ENCODE measurements at regions not wholly inside any gene's neighbourhood (a gene's known extent, or its start where the extent isn't known, plus 50 kb on each side); places are given as distances from the start of the nearest gene placed in this dataset.

DNA sequence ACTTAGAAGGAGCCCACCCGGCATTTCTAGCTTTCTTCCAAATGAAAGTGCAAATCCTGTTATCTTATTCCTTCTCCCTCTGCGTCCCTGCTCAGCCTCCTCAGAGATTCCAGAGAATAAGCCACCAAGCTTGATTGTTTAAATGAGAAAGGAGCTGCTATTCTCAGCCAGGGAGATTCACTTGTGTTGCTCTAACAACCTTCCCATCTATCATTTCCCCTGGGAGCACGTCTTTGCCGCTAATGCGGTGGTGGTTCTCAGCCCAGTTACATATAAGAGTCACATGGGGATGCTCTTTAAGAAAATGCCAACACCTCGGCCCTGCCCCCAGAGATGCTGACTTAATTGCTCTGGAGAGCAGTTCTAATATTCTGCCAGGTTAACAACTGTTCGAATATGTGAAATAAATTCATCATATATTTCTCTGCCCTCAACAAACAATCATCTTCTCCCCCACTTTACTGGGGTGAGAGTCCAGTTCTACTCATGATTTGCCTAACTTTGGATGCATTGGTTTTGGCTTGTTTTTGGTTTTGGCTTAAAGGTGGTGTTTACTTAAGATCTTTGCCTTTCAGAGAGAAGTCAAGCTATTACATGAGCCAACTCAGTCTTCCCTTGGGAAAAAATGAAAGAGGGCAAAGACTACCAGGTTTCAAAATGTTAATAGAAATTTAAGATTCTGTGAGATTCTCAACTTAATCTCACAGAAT lies 213.9 kb downstream of the SEC16B start:
- TF ChIP-seq POLR2AphosphoS5 (IDR thresholded peaks at IDR 0.05; ENCODE audit: low read depth, low read length) (no peak), TAF1 (IDR thresholded peaks at IDR 0.05; ENCODE audit: borderline replicate concordance, low read depth, low read length) (no peak)

Data from GM12892 (cell line).